ENCODE measurements at regions not wholly inside any gene's neighbourhood (a gene's known extent, or its start where the extent isn't known, plus 50 kb on each side); places are given as distances from the start of the nearest gene placed in this dataset.

- in situ Hi-C loops (cut with HindIII; ENCODE audit: low pct_ligation_motif_present, low sequenced_read_pairs), result no loop called here
- Histone ChIP-seq H3K36me3 (replicated peaks) (no peaks in the 10 kb centered on the region), H3K27me3 (replicated peaks) (no peaks in the 10 kb centered on the region), H3K27ac (no peak overlapping the region), H3K4me3 (ENCODE audit: low read depth, low read length) (no peak overlapping the region)
- DNase-seq, result no peak
- TF ChIP-seq, protein P1, sequence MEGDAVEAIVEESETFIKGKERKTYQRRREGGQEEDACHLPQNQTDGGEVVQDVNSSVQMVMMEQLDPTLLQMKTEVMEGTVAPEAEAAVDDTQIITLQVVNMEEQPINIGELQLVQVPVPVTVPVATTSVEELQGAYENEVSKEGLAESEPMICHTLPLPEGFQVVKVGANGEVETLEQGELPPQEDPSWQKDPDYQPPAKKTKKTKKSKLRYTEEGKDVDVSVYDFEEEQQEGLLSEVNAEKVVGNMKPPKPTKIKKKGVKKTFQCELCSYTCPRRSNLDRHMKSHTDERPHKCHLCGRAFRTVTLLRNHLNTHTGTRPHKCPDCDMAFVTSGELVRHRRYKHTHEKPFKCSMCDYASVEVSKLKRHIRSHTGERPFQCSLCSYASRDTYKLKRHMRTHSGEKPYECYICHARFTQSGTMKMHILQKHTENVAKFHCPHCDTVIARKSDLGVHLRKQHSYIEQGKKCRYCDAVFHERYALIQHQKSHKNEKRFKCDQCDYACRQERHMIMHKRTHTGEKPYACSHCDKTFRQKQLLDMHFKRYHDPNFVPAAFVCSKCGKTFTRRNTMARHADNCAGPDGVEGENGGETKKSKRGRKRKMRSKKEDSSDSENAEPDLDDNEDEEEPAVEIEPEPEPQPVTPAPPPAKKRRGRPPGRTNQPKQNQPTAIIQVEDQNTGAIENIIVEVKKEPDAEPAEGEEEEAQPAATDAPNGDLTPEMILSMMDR (IDR thresholded peaks at IDR 0.05; ENCODE audit: low read depth, low read length, missing control alignments), result no peak
Measured at GRCh38 chr4:57865264-57865663, 755.1 kb upstream of the IGFBP7 start.

DNA sequence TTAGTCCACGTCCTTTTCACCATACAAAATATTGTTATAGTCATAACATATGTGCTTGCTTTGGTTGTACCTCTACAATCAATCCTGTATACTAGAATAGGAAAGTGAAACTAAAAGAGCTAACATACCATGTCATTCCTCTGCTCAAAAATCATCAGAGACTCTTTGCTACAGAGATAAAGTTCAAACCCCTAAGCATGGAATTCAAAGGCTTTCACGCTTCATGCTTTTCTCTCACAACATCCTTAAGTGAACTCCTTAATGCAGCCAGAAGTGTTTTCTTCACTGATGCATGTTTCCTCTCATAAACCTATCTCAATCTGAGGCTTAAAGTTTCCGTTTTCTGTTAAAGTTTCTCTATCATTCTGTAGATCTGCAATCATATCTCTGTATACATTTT, 744.6 kb upstream of the IGFBP7 start:
- Histone ChIP-seq H3K27me3 (replicated peaks) (no peaks in the 10 kb centered on the region), H3K27ac (no peak overlapping the region), H3K36me3 (replicated peaks) (no peaks in the 10 kb centered on the region), H3K4me3 (ENCODE audit: low read depth, low read length) (no peak overlapping the region)
- no peak for DNase-seq
- in situ Hi-C loops (cut with HindIII; ENCODE audit: low pct_ligation_motif_present, low sequenced_read_pairs), result no loop called here
- TF ChIP-seq, protein P1 (IDR thresholded peaks at IDR 0.05; ENCODE audit: low read depth, low read length, missing control alignments), result no peak

DNA sequence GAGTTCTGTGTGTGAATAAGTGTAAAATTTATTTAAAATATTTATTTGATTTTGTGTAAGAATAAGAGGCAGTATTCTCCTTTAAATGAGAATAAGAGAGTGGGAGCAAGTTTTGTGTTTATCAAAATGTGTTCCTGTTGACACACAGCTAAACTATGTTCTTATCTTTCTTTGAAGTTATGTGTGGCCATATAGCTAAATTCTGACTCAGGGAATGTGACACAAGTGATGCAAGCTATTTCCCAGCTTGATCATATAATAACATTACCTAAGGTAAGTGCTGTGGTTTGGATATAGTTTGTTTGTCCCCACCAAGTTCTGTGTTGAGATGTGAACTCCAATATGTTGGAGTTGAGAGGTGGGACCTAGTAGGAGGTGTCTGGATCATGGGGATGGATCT, 740.0 kb upstream of the IGFBP7 start:
- H3K27me3 ChIP-seq (replicated peaks), result no peaks in the 10 kb centered on the region

DNA sequence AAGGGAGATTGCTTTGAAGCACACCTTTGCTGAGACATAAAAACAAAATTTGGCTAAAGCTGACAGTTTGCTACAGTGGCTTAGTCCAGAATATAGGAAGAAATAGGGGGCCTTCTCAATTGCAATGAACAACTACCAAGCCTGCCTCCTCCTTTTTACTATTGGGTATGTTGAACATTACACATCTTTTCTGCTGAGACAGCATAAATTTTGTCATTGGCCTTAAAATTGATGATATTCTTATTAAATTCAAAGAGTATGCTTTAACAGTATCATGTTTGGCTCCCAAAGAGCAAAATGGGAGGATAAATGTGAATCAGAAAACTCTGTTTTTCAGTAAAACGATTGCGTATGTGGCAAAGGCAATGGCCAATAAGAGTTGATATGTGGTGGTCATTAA, 721.9 kb upstream of the IGFBP7 start:
- H3K36me3 ChIP-seq (replicated peaks), result no peaks in the 10 kb centered on the region
- in situ Hi-C loops (cut with HindIII; ENCODE audit: low pct_ligation_motif_present, low sequenced_read_pairs), result no loop called here
- DNase-seq, result no peak
- H3K27ac ChIP-seq, result no peak overlapping the region
- no peaks in the 10 kb centered on the region for H3K27me3 ChIP-seq (replicated peaks)
- H3K4me3 ChIP-seq (ENCODE audit: low read depth, low read length), result no peak overlapping the region
- TF ChIP-seq, protein P1 (IDR thresholded peaks at IDR 0.05; ENCODE audit: low read depth, low read length, missing control alignments), result no peak

More for the DNA sequence above, 740.0 kb upstream of the IGFBP7 start:
- no peak for DNase-seq
- TF ChIP-seq, protein P1 (IDR thresholded peaks at IDR 0.05; ENCODE audit: low read depth, low read length, missing control alignments), result no peak
- no peaks in the 10 kb centered on the region for H3K36me3 ChIP-seq (replicated peaks)
- no peak overlapping the region for H3K27ac ChIP-seq
- in situ Hi-C loops (cut with HindIII; ENCODE audit: low pct_ligation_motif_present, low sequenced_read_pairs), result no loop called here
- H3K4me3 ChIP-seq (ENCODE audit: low read depth, low read length), result no peak overlapping the region

GRCh38 chr4:57789666-57790065, 679.5 kb upstream of the IGFBP7 start:
- DNase-seq, result no peak
- Histone ChIP-seq H3K36me3 (replicated peaks) (no peaks in the 10 kb centered on the region), H3K27ac (no peak overlapping the region), H3K4me3 (ENCODE audit: low read depth, low read length) (no peak overlapping the region), H3K27me3 (replicated peaks) (no peaks in the 10 kb centered on the region)
- TF ChIP-seq, protein P1 (IDR thresholded peaks at IDR 0.05; ENCODE audit: low read depth, low read length, missing control alignments), result no peak
- in situ Hi-C loops (cut with HindIII; ENCODE audit: low pct_ligation_motif_present, low sequenced_read_pairs), result no loop called here

- TF ChIP-seq, protein P1 (IDR thresholded peaks at IDR 0.05; ENCODE audit: low read depth, low read length, missing control alignments), result no peak
- no peaks in the 10 kb centered on the region for H3K36me3 ChIP-seq (replicated peaks)
- in situ Hi-C loops (cut with HindIII; ENCODE audit: low pct_ligation_motif_present, low sequenced_read_pairs), result no loop called here
- no peak overlapping the region for H3K4me3 ChIP-seq (ENCODE audit: low read depth, low read length)
- no peaks in the 10 kb centered on the region for H3K27me3 ChIP-seq (replicated peaks)
- no peak overlapping the region for H3K27ac ChIP-seq
- no peak for DNase-seq
Measured at GRCh38 chr4:57777876-57778275, 667.7 kb upstream of the IGFBP7 start.

Data from brain microvascular endothelial cell (primary cell).